HL-60 (cell line): ENCODE measurements at regions not wholly inside any gene's neighbourhood (a gene's known extent, or its start where the extent isn't known, plus 50 kb on each side); places are given as distances from the start of the nearest gene placed in this dataset.

Experiments
- DNase-seq, 2 experiments: peaks; one replicate each; pipeline ENCODE4 v3.0.0-alpha.2; 2010 to 2020; ENCODE audit warnings: low read depth in 1 of 2, low spot score in 1 of 2
- H3K27ac ChIP-seq: fragments of 250-450 bp; sonication (Bioruptor Pico); replicated peaks from 2 replicates; pipeline ENCODE4 v1.5.1; 2020; ENCODE audit warnings: mild to moderate bottlenecking, moderate library complexity
- H3K27me3 ChIP-seq: fragments of 250-450 bp; sonication (Bioruptor Pico); 2 replicates; pipeline ENCODE4 v1.5.1; 2021; ENCODE audit warnings: mild to moderate bottlenecking, moderate library complexity; ENCODE audit not compliant: insufficient read depth, poor library complexity, severe bottlenecking
- H3K4me3 ChIP-seq: replicated peaks from 2 replicates; pipeline ENCODE4 v1.5.1; 2011; ENCODE audit warnings: mild to moderate bottlenecking, control low read depth, low read length; ENCODE audit not compliant: insufficient read depth
- CTCF ChIP-seq: IDR thresholded peaks from one replicate; pipeline ENCODE4 v1.5.1; 2011; ENCODE audit warnings: low read length, control low read depth, inconsistent platforms; ENCODE audit not compliant: insufficient read depth
- GABPA ChIP-seq: IDR thresholded peaks from 2 replicates; pipeline ENCODE4 v1.6.1; 2012; ENCODE audit warnings: low read depth
- POLR2AphosphoS5 ChIP-seq: IDR thresholded peaks from 2 replicates; pipeline ENCODE4 v1.6.1; 2012; ENCODE audit warnings: low read depth
- REST ChIP-seq: IDR thresholded peaks from 2 replicates; pipeline ENCODE4 v1.6.1; 2012; ENCODE audit warnings: low read depth; ENCODE audit not compliant: insufficient replicate concordance
- SPI1 ChIP-seq: IDR thresholded peaks from 2 replicates; pipeline ENCODE4 v1.6.1; 2012; ENCODE audit warnings: low read depth, mild to moderate bottlenecking, borderline replicate concordance

- H3K27ac ChIP-seq = no peak overlapping the region
- H3K27me3 ChIP-seq = no peaks in the 10 kb centered on the region
- no peak for TF ChIP-seq REST
- no peak for DNase-seq
- H3K4me3 ChIP-seq = no peak overlapping the region
These were observed 102.9 kb downstream of the ACER2 start for GRCh38 chr9:19511694-19512093.

- Histone ChIP-seq H3K27ac (no peak overlapping the region), H3K4me3 (no peak overlapping the region), H3K27me3 (no peaks in the 10 kb centered on the region)
- TF ChIP-seq GABPA (no peak), REST (no peak), SPI1 (no peak), CTCF (no peak), POLR2AphosphoS5 (no peak)
- DNase-seq = no peak
These were observed 102.1 kb downstream of the ACER2 start for GRCh38 chr9:19510907-19511306.
